GM18508 (cell line): ENCODE measurements at regions not wholly inside any gene's neighbourhood (a gene's known extent, or its start where the extent isn't known, plus 50 kb on each side); places are given as distances from the start of the nearest gene placed in this dataset.
"Not testable (repeated sequence)": the region's sequence is repeated elsewhere in the genome, so short reads cannot be mapped to it uniquely, and the experiment has no call there.

Source experiments
- ATAC-seq: cut with Tn5 transposase; IDR thresholded peaks from one replicate; pipeline ENCODE4 v1.9.1; 2021; ENCODE audit warnings: moderate number of reproducible peaks; ENCODE audit not compliant: insufficient read depth, unreplicated experiment

- ATAC-seq, result no peak
These were observed 628.4 kb downstream of the FAM133A start for GRCh38 chrX:94302446-94302845.

DNA sequence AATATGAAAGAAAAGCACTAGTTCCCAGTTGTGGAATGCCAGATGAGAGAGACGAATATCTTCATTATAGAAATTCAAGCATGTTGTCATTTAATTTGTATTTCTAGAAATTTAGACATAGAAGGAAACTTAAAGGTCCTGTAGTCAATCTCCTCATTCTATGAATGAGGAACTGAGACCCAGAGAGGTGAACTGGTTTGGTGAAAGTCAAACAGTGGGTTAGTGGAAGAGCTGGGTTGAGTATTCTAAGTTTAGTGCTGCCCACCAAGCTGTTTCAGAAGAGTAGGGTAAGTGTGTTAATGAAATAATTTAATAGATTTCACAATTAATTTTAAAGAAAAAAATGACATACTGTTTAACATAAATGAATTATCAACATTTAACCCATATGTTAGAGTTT is 655.2 kb downstream of the FAM133A start:
- ATAC-seq, result no peak

DNA sequence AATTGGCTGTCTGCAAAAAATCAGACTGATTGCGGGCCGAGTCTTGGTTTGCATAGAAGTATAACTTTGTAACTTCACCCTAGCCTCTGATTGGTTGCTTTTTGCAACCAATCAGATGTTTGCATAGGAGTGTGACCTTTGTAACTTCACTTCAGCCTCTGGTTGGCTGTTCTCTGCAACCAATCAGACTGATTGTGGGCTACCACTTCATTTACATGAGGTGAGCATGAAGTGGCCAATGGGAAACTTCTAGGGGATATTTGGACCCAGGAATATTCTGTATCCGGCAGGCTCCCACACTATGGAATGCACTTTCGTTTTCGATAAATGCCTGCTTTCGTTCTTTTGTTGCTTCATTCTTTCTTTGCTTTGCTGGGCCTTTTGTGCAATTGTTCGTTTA is 667.7 kb downstream of the FAM133A start:
- ATAC-seq, result not testable (repeated sequence)

DNA sequence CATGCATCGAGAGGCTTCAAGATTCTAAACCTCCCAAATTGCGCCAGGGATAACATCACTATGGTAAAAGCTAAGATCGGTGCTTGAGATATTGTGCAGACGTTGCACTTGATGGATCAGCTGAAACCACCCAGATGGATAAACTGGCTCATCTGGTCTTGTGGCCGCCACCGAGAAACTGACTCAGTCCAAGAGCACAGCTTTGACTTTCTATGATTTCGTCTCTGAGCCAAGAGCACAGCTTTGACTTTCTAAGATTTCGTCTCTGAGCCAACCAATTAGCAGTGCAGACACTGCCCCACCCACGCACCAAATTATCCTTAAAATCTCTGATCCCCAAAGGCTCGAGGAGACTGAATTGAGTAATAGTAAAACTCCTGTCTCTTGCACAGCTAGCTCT is 687.2 kb downstream of the FAM133A start:
- ATAC-seq, result no peak

DNA sequence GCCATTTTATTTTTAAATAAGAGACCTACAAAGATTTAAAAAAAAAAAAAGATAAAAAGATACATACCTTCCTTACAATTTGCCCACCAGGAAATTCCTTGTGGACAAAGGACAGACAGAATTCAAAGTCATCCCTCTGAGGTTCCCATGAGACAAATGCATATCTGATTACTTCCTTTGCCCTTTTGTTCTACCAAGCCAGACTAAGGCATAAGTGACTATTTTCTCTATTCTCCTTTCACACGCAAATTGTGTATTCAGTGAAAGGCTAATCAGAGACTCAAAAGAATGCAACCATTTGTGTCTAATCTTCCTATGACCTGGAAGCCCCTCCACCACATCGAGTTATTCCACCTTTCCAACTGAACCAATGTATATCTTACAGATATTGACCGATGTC is 691.7 kb downstream of the FAM133A start:
- no peak for ATAC-seq

GRCh38 chrX:94366616-94367015 is 692.6 kb downstream of the FAM133A start:
- no peak for ATAC-seq

- ATAC-seq, result no peak
These were observed 715.0 kb downstream of the FAM133A start for GRCh38 chrX:94389044-94389443.

- ATAC-seq, result peak; percentile 79
These were observed 726.5 kb downstream of the FAM133A start for GRCh38 chrX:94400488-94400887.

DNA sequence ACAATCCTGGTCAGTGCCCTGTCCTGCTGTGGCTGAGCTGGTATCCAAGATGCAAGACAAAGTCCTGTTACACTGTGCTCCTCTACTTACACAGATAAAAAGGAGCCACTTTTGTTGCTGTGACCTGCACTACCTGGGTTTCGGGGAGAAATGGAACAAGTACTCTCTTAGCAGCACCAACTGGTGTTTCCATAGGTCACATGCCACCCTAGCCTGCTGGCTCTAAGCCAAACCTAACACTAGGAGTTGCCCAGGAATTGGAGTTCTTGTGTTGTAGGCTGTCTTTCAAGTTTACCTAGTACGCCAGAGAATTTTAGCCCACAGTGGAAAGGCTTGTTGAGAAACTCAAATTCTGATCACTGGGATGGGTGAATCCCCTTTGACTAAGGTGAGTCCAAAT is 727.4 kb downstream of the FAM133A start:
- ATAC-seq, result no peak

GRCh38 chrX:94414746-94415145 is 740.7 kb downstream of the FAM133A start:
- ATAC-seq, result no peak

DNA sequence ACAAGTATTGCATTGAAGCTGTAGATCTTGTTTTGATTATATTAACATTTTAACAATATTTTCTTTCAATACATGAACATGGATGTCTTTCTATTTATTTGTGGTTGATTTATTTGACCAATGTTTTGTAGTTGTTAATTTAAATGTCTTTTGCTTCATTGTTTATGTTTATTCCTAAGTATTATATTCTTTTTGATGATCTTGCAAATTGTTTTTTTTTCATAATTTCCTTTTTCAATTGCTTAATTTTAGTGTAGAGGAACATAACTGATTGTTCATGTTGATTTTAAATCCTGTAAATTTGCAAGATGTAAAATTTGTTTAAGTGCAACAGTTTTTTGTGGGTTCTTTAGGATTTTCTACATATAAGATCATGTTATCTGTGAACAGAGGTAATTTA is 744.1 kb downstream of the FAM133A start:
- ATAC-seq, result no peak

GRCh38 chrX:94424456-94424855 is 750.5 kb downstream of the FAM133A start:
- ATAC-seq, result no peak

- ATAC-seq, result no peak
These were observed 756.1 kb downstream of the FAM133A start for GRCh38 chrX:94430091-94430490.

GRCh38 chrX:94435799-94436198 is 761.8 kb downstream of the FAM133A start:
- no peak for ATAC-seq

DNA sequence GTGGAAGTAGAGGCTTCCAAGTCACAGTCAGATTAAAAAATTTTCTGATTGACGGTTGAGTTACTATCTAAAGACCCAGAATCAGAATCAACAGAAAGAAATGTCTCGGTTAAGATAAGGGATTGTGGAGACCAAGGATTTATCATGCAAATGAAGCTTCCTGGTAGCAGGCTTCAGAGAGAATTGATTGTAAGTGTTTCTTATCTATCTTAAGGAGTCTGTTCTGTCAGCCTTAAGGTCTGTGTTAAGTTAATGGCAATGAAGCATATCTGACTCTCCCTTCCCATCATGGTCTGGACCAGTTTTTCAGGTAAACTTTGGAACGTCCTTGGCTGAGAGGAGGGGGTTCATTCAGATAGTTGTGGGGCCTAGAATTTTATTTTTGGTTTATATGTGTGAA is 780.2 kb downstream of the FAM133A start:
- no peak for ATAC-seq

GRCh38 chrX:94454606-94455005 is 780.6 kb downstream of the FAM133A start:
- ATAC-seq, result no peak

DNA sequence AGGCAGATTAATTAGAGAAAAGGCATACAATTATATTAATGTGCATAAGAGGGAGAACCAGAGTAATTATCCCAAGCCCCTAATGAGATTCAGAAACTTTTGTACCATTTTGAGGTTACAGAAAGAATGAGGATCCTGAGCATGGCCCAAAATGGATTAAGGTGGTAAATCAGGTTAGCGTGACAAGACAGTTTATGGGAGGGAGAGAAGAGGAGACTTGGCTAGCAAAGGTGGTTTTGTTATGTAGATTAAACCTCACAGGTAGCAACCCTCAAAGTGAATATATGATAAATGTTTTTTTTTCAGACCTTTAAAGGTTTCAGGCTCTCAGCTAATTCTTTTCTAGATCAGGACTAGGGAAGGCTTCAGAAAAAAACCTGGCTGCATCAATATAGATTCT is 781.8 kb downstream of the FAM133A start:
- ATAC-seq, result no peak

DNA sequence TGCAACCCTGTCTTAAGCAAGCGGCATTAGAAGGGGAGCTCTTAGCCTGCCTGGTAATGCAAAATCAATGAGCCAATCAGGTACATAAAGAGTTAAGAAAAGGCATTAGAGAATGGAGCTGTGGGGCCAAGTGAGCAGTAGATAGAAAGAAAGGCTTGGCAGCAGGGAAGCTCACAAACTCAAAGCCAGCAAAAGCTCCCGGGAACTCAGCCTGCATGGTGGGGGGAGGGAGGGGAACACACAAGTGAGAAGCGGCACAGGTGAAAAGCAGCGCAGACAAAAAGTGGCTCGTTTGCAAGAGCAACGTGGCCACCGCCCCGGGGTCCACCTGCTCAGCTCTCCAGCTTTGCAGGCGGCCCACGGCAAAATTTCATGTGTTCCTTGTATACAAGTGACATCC is 818.5 kb downstream of the FAM133A start:
- ATAC-seq, result no peak

DNA sequence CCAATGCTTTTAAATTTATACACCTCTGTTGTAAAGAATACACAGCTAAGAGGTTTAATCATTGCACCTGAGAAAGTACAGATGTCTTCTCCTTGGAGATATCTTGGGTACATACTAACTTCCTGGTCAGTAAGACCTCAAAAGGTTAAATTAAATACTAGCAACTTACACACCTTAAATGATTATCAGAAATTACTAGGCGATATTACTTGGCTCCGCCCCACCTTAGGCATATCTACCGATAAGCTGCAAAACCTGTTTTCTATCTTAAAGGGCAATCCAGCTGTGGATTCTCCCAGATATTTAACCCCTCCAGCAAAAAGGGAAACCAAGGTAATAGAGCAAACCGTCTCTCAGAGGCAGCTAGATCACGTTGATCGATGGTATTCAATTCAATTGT is 819.4 kb downstream of the FAM133A start:
- no peak for ATAC-seq

- no peak for ATAC-seq
These were observed 837.6 kb downstream of the FAM133A start for GRCh38 chrX:94511564-94511963.

DNA sequence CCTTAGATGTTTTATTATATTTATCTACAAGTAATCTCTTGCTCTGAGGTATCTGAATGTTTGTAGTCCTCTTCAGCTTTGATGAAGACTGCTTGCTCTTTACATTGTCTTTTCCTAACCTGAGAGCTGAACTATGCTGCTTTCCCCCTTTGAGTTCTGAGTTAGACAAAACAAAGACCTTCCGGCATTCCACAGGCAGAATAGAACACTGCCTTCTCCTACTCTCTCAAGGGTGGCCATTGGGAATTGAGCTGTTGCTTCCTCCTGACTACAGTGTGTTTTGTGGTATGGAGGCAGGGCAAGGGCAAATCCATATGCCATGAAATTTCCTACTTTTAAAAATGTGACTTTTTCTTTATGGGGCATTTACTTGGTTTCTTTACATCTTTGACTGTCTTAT is 841.0 kb downstream of the FAM133A start:
- ATAC-seq, result no peak

DNA sequence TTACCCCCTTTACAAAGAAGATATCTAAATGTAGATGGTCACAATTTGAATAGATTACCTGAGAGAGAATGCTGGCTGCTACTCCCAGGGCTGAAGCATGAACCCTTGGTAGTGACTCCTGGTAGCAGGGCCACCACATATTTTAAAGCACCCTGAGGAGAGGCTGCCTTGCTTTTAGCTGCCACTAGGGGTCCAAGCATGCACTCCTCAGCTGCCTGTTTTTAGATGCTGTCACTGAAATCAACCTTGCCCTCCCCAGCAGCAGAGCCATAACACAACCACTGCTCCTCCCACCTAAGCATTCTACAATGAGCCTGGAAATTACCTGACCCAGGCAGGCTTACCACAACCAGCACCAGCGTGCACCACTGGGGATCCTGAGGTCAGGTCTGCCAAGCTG is 850.9 kb downstream of the FAM133A start:
- ATAC-seq, result no peak

- ATAC-seq, result no peak
These were observed 871.7 kb downstream of the FAM133A start for GRCh38 chrX:94545722-94546121.
